SU-DHL-6 (cell line): ENCODE measurements at regions not wholly inside any gene's neighbourhood (a gene's known extent, or its start where the extent isn't known, plus 50 kb on each side); places are given as distances from the start of the nearest gene placed in this dataset.

ENCODE experiments used
- H2AFZ ChIP-seq: fragments of 200-600 bp; sonication (generic); 2 replicates; pipeline ENCODE4 v1.6.1; 2014; ENCODE audit warnings: low read depth, mild to moderate bottlenecking, moderate library complexity, mixed read lengths, antibody characterized with exemption, low read length; ENCODE audit not compliant: severe bottlenecking
- H3F3A ChIP-seq: fragments of 200-600 bp; shearing (Covaris generic); 2 replicates; pipeline ENCODE4 v1.6.0; 2016; ENCODE audit warnings: antibody characterized with exemption, mild to moderate bottlenecking; ENCODE audit not compliant: insufficient read depth
- H3K27ac ChIP-seq: fragments of 200-600 bp; sonication (generic); 2 replicates; pipeline ENCODE4 v1.5.1; 2016; ENCODE audit warnings: low read depth, mild to moderate bottlenecking, low read length, moderate library complexity, mixed read lengths
- H3K27me3 ChIP-seq: fragments of 200-600 bp; sonication (generic), shearing (Covaris generic); 2 replicates; pipeline ENCODE4 v1.6.0; 2014; ENCODE audit warnings: mild to moderate bottlenecking, low read length
- H3K36me3 ChIP-seq: fragments of 200-600 bp; sonication (generic); 2 replicates; pipeline ENCODE4 v1.6.1; 2014; ENCODE audit warnings: mild to moderate bottlenecking, low read length, mixed read lengths
- H3K4me2 ChIP-seq: fragments of 300-600, 200-600 bp; shearing (Covaris generic), sonication (generic); 2 replicates; pipeline ENCODE4 v1.6.0; 2014; ENCODE audit warnings: low read length, low read depth, mild to moderate bottlenecking; ENCODE audit not compliant: poor library complexity, severe bottlenecking
- H3K4me3 ChIP-seq: fragments of 200-600 bp; sonication (generic); 2 replicates; pipeline ENCODE4 v1.5.1; 2014; ENCODE audit warnings: antibody characterized with exemption, low read length, mild to moderate bottlenecking, mixed read lengths; ENCODE audit not compliant: insufficient read depth, poor library complexity, severe bottlenecking
- H3K79me2 ChIP-seq: fragments of 200-600 bp; sonication (generic); 2 replicates; pipeline ENCODE4 v1.6.1; 2014; ENCODE audit warnings: mild to moderate bottlenecking, low read length, moderate library complexity; ENCODE audit not compliant: insufficient read depth
- H3K9ac ChIP-seq: fragments of 200-600 bp; sonication (generic); 2 replicates; pipeline ENCODE4 v1.7.0; 2014; ENCODE audit warnings: mild to moderate bottlenecking, low read length
- H3K9me2 ChIP-seq: fragments of 200-600 bp; sonication (generic); replicated peaks from 2 replicates; pipeline ENCODE4 v1.6.1; 2014; ENCODE audit warnings: low read length; ENCODE audit not compliant: insufficient read depth
- H3K9me3 ChIP-seq: fragments of 200-600 bp; sonication (generic); 2 replicates; pipeline ENCODE4 v1.6.1; 2014; ENCODE audit warnings: low read length, mixed read lengths; ENCODE audit not compliant: insufficient read depth
- H4K20me1 ChIP-seq: fragments of 200-600 bp; sonication (generic); 2 replicates; pipeline ENCODE4 v1.6.1; 2014; ENCODE audit warnings: low read depth, mild to moderate bottlenecking, antibody characterized with exemption, low read length, moderate library complexity, mixed read lengths
- EZH2phosphoT487 ChIP-seq: fragments of 200-600 bp; sonication (generic), shearing (Covaris generic); conservative IDR thresholded peaks from 2 replicates; pipeline ENCODE4 v1.6.1; 2018; ENCODE audit warnings: mild to moderate bottlenecking, antibody characterized with exemption, low read length, moderate library complexity, mixed read lengths
- TF ChIP-seq, protein P1 (sequence below): fragments of 200-600 bp; sonication (generic); IDR thresholded peaks from one replicate; pipeline ENCODE4 v1.5.1; 2017; ENCODE audit warnings: antibody characterized with exemption, mild to moderate bottlenecking, low read length, moderate library complexity; ENCODE audit not compliant: insufficient read depth, poor library complexity, severe bottlenecking

DNA sequence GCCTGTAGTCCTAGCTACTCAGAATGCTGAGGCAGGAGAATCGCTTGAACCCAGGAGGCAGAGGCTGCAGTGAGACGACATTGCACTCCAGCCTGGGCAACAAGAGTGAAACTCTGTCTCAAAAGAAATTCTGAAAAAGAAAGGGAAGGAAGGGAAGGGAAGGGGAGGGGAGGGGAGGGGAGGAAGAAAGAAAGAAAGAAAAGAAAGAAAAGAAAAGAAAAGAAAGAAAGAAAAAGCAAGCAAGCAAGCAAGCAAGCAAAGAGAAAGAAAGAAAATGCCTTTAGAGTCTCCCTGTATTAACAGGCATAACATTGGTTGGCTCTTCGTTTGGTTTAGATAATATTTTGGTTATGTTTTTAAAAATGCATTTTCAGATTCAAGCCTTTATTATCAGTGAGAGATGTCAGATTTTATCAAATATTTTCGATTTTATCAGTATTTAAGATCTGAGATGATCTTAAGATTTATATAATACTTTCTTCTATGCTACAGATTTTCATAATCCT lies 281.1 kb downstream of the NPIPA8 start:
- no peaks in the 10 kb centered on the region for H3K79me2 ChIP-seq
- no peak overlapping the region for H3K4me2 ChIP-seq
- H3K9me3 ChIP-seq: no peaks in the 10 kb centered on the region
- H3F3A ChIP-seq: no peaks in the 10 kb centered on the region
- H3K27ac ChIP-seq: no peak overlapping the region
- no peak overlapping the region for H2AFZ ChIP-seq
- no peak overlapping the region for H3K4me3 ChIP-seq
- no peaks in the 10 kb centered on the region for H4K20me1 ChIP-seq
- H3K36me3 ChIP-seq: no peaks in the 10 kb centered on the region
- H3K9me2 ChIP-seq: no peaks in the 10 kb centered on the region
- no peak overlapping the region for H3K9ac ChIP-seq
- no peak for TF ChIP-seq EZH2phosphoT487
- TF ChIP-seq, protein P1, sequence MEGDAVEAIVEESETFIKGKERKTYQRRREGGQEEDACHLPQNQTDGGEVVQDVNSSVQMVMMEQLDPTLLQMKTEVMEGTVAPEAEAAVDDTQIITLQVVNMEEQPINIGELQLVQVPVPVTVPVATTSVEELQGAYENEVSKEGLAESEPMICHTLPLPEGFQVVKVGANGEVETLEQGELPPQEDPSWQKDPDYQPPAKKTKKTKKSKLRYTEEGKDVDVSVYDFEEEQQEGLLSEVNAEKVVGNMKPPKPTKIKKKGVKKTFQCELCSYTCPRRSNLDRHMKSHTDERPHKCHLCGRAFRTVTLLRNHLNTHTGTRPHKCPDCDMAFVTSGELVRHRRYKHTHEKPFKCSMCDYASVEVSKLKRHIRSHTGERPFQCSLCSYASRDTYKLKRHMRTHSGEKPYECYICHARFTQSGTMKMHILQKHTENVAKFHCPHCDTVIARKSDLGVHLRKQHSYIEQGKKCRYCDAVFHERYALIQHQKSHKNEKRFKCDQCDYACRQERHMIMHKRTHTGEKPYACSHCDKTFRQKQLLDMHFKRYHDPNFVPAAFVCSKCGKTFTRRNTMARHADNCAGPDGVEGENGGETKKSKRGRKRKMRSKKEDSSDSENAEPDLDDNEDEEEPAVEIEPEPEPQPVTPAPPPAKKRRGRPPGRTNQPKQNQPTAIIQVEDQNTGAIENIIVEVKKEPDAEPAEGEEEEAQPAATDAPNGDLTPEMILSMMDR: no peak
- no peaks in the 10 kb centered on the region for H3K27me3 ChIP-seq

DNA sequence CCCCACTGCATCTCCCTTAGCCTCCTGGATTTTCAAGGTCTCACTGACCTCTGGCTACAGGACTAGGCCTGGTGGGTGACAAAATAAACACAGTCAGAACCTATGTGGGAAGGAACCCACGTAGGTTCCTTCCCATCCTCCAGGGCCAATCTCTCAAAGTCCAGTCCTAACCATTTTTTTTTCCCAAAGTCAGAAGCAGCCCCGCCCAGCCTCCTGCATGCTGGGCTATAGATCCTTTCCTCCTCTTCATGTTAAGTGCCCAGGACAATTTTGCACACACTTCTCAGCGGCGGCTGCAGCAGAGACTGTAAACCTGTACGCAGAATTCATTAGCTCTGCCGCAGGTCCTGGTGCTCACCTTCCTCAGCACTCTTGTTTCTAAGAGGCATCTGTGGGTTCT lies 285.8 kb downstream of the NPIPA8 start:
- TF ChIP-seq, protein P1: no peak
- no peak for TF ChIP-seq EZH2phosphoT487
- Histone ChIP-seq H3K27ac (no peak overlapping the region), H3K4me3 (no peak overlapping the region), H3K27me3 (no peaks in the 10 kb centered on the region), H3K9ac (no peak overlapping the region), H4K20me1 (no peaks in the 10 kb centered on the region), H3K4me2 (no peak overlapping the region), H3F3A (no peaks in the 10 kb centered on the region), H3K9me2 (no peaks in the 10 kb centered on the region), H2AFZ (no peak overlapping the region), H3K79me2 (no peaks in the 10 kb centered on the region), H3K9me3 (no peaks in the 10 kb centered on the region), H3K36me3 (no peaks in the 10 kb centered on the region)

DNA sequence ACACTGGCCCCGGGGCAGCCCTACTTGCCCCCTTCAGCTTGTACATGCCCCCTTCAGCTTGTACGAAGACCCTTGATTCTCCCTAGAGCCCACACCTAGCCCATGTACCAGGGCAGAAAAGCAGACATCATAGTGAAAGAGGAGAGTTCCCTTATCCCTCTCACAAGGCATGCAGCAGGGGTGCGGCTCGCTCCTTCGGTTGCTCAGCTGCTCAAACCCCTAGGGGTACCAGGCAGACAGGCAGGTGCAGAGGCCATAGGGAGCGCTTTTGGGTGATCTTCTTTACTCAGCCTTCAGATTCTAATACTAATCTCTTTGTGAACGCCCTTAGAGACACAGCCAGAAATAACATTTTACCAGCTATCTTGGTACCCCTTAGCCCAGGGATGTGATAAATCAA lies 286.3 kb downstream of the NPIPA8 start:
- no peak overlapping the region for H3K4me2 ChIP-seq
- TF ChIP-seq EZH2phosphoT487: no peak
- TF ChIP-seq, protein P1: no peak
- H3F3A ChIP-seq: no peaks in the 10 kb centered on the region
- H4K20me1 ChIP-seq: no peaks in the 10 kb centered on the region
- H3K27me3 ChIP-seq: no peaks in the 10 kb centered on the region
- no peak overlapping the region for H3K9ac ChIP-seq
- H3K4me3 ChIP-seq: no peak overlapping the region
- H3K9me2 ChIP-seq: no peaks in the 10 kb centered on the region
- no peaks in the 10 kb centered on the region for H3K79me2 ChIP-seq
- H3K27ac ChIP-seq: no peak overlapping the region
- H3K9me3 ChIP-seq: no peaks in the 10 kb centered on the region
- no peak overlapping the region for H2AFZ ChIP-seq
- no peaks in the 10 kb centered on the region for H3K36me3 ChIP-seq
